PC-9 (cell line): ENCODE measurements at regions not wholly inside any gene's neighbourhood (a gene's known extent, or its start where the extent isn't known, plus 50 kb on each side); places are given as distances from the start of the nearest gene placed in this dataset.

Experiments
- BruUV-seq: library from RNA; stranded (reverse); fragments of 400-500 nt; replicated peaks from 2 replicates; lab custom pipeline; 2021; lab: Mats Ljungman, UMichigan
- CTCF ChIA-PET: fragments of 300-600 bp; sonication (Branson Sonifier 250); formaldehyde crosslinking; loops from one replicate; lab custom pipeline; 2022; ENCODE audit warnings: antibody characterized with exemption; lab: Charles Lee
- POLR2A ChIA-PET: fragments of 300-600 bp; sonication (Branson Sonifier 250); formaldehyde crosslinking; loops from one replicate; lab custom pipeline; 2022; ENCODE audit warnings: antibody characterized with exemption; ENCODE audit not compliant: unreplicated experiment; lab: Charles Lee
- DNase-seq, 2 experiments: peaks; one replicate each; pipeline versions ENCODE4 v3.0.0 to v3.0.0-alpha.2; 2015 to 2022; ENCODE audit warnings: mixed read lengths in 1 of 2
- H2AFZ ChIP-seq: fragments of 200-600 bp; sonication (generic); 2 replicates; pipeline ENCODE4 v1.8.1; 2017; ENCODE audit warnings: antibody characterized with exemption
- H3F3A ChIP-seq: fragments of 200-600 bp; sonication (generic); 2 replicates; pipeline ENCODE4 v1.8.1; 2017; ENCODE audit warnings: antibody characterized with exemption, mild to moderate bottlenecking, low read depth; ENCODE audit not compliant: insufficient read depth
- H3K27ac ChIP-seq: fragments of 200-600 bp; sonication (generic); 2 replicates; pipeline ENCODE4 v1.6.1; 2016; ENCODE audit warnings: mixed run types
- H3K27me3 ChIP-seq: fragments of 200-600 bp; sonication (generic); 2 replicates; pipeline ENCODE4 v1.6.1; 2016; ENCODE audit warnings: low read depth, mixed run types; ENCODE audit not compliant: insufficient read depth
- H3K36me3 ChIP-seq: fragments of 200-600 bp; sonication (generic); 2 replicates; pipeline ENCODE4 v1.6.1; 2016; ENCODE audit warnings: low read depth, mixed run types
- H3K4me1 ChIP-seq: fragments of 200-600 bp; sonication (generic); replicated peaks from 2 replicates; pipeline ENCODE4 v1.6.1; 2016; ENCODE audit warnings: mixed run types; ENCODE audit not compliant: insufficient read depth
- H3K4me2 ChIP-seq: fragments of 200-600 bp; sonication (generic); 2 replicates; pipeline ENCODE4 v1.6.1; 2017; ENCODE audit warnings: mixed run types
- H3K4me3 ChIP-seq: fragments of 200-600 bp; sonication (generic); 2 replicates; pipeline ENCODE4 v1.6.1; 2016; ENCODE audit warnings: mixed run types
- H3K79me2 ChIP-seq: fragments of 200-600 bp; sonication (generic); 2 replicates; pipeline ENCODE4 v1.6.1; 2017; ENCODE audit warnings: low read depth, mixed run types
- H3K9me2 ChIP-seq: fragments of 200-600 bp; sonication (generic); 2 replicates; pipeline ENCODE4 v1.8.1; 2017; ENCODE audit warnings: mild to moderate bottlenecking; ENCODE audit not compliant: insufficient read depth
- H3K9me3 ChIP-seq: fragments of 200-600 bp; sonication (generic); 2 replicates; pipeline ENCODE4 v1.8.1; 2016; ENCODE audit warnings: low read depth; ENCODE audit not compliant: insufficient read depth
- H4K20me1 ChIP-seq: fragments of 200-600 bp; sonication (generic); 2 replicates; pipeline ENCODE4 v1.8.1; 2017; ENCODE audit not compliant: insufficient read depth
- EZH2 ChIP-seq: fragments of 200-600 bp; sonication (generic); IDR thresholded peaks from 2 replicates; pipeline ENCODE4 v1.8.0; 2017; ENCODE audit warnings: antibody characterized with exemption, low read depth
- intact Hi-C: fragments of 100-400 bp; cut with micrococcal nuclease; formaldehyde crosslinking; loops from one replicate; pipeline ENCODE4 v1.10.0; 2022; ENCODE audit not compliant: unreplicated experiment
- TF ChIP-seq, protein P1 (sequence below): fragments of 200-600 bp; sonication (generic); conservative IDR thresholded peaks from 2 replicates; pipeline ENCODE4 v1.6.1; 2017; ENCODE audit warnings: mixed run types, antibody characterized with exemption, mild to moderate bottlenecking, moderate library complexity

DNA sequence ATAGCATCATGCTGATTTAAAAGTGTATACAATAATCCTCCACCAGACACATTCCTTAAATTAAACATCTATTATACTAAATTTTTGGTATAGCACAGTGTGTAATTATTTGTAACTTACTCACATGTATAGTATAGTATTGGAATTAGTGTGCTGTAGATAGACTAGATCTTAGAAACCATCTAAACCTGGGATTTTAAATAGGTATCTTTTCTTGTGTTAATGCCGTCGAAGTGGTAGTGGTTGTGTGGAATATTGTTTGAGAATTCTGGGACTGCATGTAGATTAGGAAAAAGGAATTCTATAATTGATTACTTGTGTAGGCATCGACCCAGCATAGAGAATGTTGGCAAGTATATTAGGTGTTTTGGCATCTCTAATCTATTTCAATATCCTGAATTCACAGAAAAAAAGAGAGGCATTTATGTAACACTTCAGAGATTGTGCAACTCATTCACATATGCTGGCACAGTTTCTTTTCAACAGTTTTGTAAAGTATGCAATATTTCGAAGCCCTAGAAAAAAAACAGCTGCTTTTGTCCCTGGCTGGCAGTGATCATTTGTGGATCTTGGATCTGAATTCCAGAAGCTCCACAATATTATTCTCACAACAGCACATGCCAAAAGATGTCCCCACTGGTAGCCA is 145.5 kb upstream of the AGR3 start:
- Histone ChIP-seq H3K27me3 (no peaks in the 10 kb centered on the region), H3F3A (peaks cover 4% of the 10 kb centered on the region; the same call in 1 of the 2 replicates), H3K79me2 (no peaks in the 10 kb centered on the region), H3K9me3 (peaks cover 6% of the 10 kb centered on the region; the same call in 1 of the 2 replicates), H3K4me2 (no peak overlapping the region), H4K20me1 (no peaks in the 10 kb centered on the region), H3K27ac (no peak overlapping the region), H3K9me2 (no peaks in the 10 kb centered on the region), H3K4me3 (no peak overlapping the region), H3K36me3 (no peaks in the 10 kb centered on the region), H3K4me1 (peaks cover 7% of the 10 kb centered on the region), H2AFZ (no peak overlapping the region)
- ChIA-PET CTCF (no interaction called here), POLR2A (no interaction called here)
- TF ChIP-seq, protein P1, sequence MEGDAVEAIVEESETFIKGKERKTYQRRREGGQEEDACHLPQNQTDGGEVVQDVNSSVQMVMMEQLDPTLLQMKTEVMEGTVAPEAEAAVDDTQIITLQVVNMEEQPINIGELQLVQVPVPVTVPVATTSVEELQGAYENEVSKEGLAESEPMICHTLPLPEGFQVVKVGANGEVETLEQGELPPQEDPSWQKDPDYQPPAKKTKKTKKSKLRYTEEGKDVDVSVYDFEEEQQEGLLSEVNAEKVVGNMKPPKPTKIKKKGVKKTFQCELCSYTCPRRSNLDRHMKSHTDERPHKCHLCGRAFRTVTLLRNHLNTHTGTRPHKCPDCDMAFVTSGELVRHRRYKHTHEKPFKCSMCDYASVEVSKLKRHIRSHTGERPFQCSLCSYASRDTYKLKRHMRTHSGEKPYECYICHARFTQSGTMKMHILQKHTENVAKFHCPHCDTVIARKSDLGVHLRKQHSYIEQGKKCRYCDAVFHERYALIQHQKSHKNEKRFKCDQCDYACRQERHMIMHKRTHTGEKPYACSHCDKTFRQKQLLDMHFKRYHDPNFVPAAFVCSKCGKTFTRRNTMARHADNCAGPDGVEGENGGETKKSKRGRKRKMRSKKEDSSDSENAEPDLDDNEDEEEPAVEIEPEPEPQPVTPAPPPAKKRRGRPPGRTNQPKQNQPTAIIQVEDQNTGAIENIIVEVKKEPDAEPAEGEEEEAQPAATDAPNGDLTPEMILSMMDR, result no peak
- TF ChIP-seq EZH2, result no peak
- intact Hi-C loops, result no loop called here
- no peak for DNase-seq
- BruUV-seq, result no TSS peak

DNA sequence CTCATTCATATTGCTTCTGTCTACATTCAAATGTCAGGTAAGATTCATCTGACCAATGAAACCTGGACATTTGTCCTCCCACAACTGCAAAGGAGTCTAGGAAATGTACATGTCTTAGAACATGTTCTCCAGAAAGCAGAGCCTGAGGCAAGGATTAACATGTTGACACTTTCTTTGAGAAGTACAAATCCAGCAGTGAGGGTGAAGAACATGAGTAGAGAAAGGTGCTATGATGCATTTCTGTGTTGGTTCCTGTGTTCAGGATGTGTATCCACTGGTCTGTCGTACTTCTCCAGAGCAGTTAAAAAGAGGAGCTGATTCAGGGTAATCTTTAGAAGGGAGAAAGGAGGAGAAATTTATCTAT is 146.0 kb upstream of the AGR3 start:
- no peaks in the 10 kb centered on the region for H4K20me1 ChIP-seq
- no peaks in the 10 kb centered on the region for H3K79me2 ChIP-seq
- intact Hi-C loops, result no loop called here
- H3K4me1 ChIP-seq, result peaks cover 13% of the 10 kb centered on the region
- no peaks in the 10 kb centered on the region for H3K36me3 ChIP-seq
- no peak for TF ChIP-seq EZH2
- TF ChIP-seq, protein P1, result no peak
- no TSS peak for BruUV-seq
- no peak overlapping the region for H3K4me2 ChIP-seq
- H3K4me3 ChIP-seq, result no peak overlapping the region
- no peak overlapping the region for H2AFZ ChIP-seq
- peaks cover 8% of the 10 kb centered on the region; the same call in 1 of the 2 replicates for H3F3A ChIP-seq
- ChIA-PET POLR2A (no interaction called here), CTCF (no interaction called here)
- H3K27ac ChIP-seq, result no peak overlapping the region
- DNase-seq, result no peak
- no peaks in the 10 kb centered on the region for H3K27me3 ChIP-seq
- no peaks in the 10 kb centered on the region for H3K9me2 ChIP-seq
- peaks cover 6% of the 10 kb centered on the region; the same call in 1 of the 2 replicates for H3K9me3 ChIP-seq

DNA sequence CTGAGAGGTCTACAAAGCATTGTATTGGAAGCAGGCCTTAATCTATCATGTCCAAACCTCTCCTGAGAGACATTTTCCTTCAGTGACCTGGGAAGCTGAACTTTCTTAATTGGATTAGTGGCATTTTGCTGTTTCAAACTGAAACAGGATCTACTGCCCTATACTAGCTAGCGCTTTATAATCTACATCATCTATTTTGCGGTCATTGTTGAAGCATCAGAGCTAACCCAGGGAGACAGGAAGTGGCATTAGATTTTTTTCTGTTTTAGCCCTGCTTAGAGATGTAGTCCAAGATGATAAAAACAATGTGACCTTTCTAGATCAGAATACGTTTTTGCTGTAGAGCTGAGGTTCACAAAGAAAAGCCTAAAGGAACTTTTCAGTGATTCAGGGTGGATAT is 147.4 kb upstream of the AGR3 start:
- TF ChIP-seq EZH2, result no peak
- TF ChIP-seq, protein P1, result no peak
- DNase-seq, result no peak
- Histone ChIP-seq H3K4me3 (no peak overlapping the region), H2AFZ (no peak overlapping the region), H3K9me3 (peaks cover 6% of the 10 kb centered on the region; the same call in 1 of the 2 replicates), H4K20me1 (no peaks in the 10 kb centered on the region), H3K27me3 (no peaks in the 10 kb centered on the region), H3F3A (peaks cover 8% of the 10 kb centered on the region; the same call in 1 of the 2 replicates), H3K4me2 (no peak overlapping the region), H3K9me2 (no peaks in the 10 kb centered on the region), H3K36me3 (no peaks in the 10 kb centered on the region), H3K27ac (no peak overlapping the region), H3K79me2 (no peaks in the 10 kb centered on the region), H3K4me1 (peaks cover 15% of the 10 kb centered on the region)
- no TSS peak for BruUV-seq
- intact Hi-C loops, result no loop called here
- CTCF ChIA-PET, result no interaction called here
- POLR2A ChIA-PET, result interaction anchor here (0.5 kb wide), 1 partner anchor 17 kb away, joined by 4 read pairs; no protein-coding TSS in a partner anchor
